C4-2B (cell line): ENCODE measurements at regions not wholly inside any gene's neighbourhood (a gene's known extent, or its start where the extent isn't known, plus 50 kb on each side); places are given as distances from the start of the nearest gene placed in this dataset.

Experiments
- H3K27ac ChIP-seq: fragments of 450-650 bp; 2 replicates; pipeline ENCODE4 v1.5.1; 2017
- ZFX ChIP-seq: fragments of 450-650 bp; IDR thresholded peaks from 2 replicates; pipeline ENCODE4 v1.6.1; 2017
- TF ChIP-seq, protein P1 (sequence below): fragments of 450-650 bp; conservative IDR thresholded peaks from 2 replicates; pipeline ENCODE4 v1.5.1; 2017; ENCODE audit warnings: mild to moderate bottlenecking

DNA sequence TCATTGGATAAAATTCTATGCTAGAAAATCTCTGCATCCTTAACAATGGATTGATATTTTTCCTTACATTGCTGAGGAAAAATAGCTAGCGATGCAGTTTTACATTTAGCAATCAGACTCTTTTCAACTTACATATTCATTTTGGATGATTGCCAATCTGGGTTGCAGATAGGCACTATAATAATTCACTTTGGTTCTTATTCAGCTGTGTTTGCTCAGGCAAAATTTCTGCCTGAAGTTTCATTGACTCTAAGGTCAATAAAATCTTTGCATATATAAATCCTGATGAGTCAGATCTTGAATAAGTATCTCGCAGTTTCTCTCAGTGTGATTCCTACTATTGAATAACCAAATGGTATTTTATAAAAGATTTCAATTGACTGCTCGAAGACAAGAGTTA is 1105.8 kb downstream of the CDH18 start:
- no peak for TF ChIP-seq ZFX
- TF ChIP-seq, protein P1, sequence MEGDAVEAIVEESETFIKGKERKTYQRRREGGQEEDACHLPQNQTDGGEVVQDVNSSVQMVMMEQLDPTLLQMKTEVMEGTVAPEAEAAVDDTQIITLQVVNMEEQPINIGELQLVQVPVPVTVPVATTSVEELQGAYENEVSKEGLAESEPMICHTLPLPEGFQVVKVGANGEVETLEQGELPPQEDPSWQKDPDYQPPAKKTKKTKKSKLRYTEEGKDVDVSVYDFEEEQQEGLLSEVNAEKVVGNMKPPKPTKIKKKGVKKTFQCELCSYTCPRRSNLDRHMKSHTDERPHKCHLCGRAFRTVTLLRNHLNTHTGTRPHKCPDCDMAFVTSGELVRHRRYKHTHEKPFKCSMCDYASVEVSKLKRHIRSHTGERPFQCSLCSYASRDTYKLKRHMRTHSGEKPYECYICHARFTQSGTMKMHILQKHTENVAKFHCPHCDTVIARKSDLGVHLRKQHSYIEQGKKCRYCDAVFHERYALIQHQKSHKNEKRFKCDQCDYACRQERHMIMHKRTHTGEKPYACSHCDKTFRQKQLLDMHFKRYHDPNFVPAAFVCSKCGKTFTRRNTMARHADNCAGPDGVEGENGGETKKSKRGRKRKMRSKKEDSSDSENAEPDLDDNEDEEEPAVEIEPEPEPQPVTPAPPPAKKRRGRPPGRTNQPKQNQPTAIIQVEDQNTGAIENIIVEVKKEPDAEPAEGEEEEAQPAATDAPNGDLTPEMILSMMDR: no peak
- H3K27ac ChIP-seq: no peak overlapping the region

DNA sequence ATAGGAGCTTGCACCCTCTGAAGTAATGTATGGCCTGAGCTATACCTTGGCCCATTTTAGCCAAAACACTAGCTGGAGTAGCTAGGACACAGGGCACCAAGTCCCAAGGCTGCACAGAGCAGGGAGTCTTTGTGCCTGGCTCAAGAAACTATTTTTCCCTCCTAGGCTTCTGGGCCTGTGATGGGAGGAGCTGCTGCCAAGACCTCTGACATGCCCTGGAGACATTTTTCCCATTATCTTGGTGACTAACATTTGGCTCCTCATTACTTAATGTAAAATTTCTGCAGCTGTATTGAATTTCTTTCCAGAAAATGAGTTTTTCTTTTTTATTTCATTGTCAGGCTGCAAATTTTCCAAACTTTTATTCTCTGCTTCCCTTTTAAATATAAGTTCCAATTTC is 1099.2 kb downstream of the CDH18 start:
- no peak overlapping the region for H3K27ac ChIP-seq
- TF ChIP-seq, protein P1: no peak
- no peak for TF ChIP-seq ZFX

DNA sequence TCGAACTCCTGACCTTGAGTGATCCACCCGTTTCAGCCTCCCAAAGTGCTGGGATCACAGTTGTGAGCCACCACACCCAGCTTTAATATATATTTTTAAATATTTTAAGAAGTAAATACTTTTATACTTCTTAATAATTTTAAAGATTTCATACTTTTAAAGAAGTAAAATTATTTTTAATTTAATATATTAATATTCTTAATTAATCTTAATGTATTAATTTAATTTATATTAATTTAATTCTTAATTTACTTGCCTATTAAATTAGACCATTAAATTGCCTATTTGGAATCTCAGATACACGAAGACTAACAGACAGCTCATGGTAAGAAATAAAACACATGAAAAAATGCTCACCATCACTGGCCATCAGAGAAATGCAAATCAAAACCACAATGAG is 1087.4 kb downstream of the CDH18 start:
- H3K27ac ChIP-seq: no peak overlapping the region
- TF ChIP-seq, protein P1: no peak
- no peak for TF ChIP-seq ZFX

GRCh38 chr5:18920966-18921365 is 1067.0 kb downstream of the CDH18 start:
- H3K27ac ChIP-seq: no peak overlapping the region
- TF ChIP-seq, protein P1: no peak

DNA sequence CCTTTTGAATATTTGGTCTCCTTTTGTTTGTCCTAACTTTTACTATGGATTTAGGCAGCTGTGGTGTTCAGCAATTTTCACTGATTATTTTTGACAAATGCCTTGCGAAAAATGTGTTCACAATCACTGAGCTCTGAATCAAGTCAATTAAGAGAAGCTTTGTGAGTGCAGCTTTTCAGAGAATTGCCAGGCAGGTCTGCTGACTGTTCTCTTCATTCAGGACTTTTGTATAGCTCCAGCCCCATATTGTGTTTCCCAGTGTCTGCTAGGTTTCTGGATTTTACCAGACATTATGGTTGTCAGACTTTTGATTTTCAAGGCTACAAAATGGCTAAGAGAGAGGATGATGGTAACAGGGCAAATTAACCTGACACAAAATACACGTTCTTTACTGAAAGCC is 1055.9 kb downstream of the CDH18 start:
- H3K27ac ChIP-seq: no peak overlapping the region
- TF ChIP-seq, protein P1: no peak
- no peak for TF ChIP-seq ZFX

DNA sequence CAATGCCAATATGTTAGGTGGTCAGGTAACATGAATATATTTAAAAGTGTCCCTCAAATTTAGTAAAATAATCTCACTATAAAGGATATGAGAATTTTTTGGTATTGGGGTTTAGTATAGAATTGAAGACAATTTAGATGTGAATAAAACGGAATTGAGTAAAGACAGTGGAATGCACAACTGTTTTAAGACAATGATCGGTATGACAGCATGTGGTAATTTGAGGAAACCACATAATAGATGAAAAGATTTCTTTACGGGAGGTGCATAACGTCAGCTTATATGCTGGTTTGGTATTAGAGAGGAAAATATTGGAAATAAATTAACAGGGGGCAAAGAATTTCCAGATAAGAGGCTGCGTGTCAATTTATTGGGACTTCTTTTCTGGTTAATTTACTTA is 1043.2 kb downstream of the CDH18 start:
- no peak overlapping the region for H3K27ac ChIP-seq
- TF ChIP-seq, protein P1: no peak
- no peak for TF ChIP-seq ZFX

DNA sequence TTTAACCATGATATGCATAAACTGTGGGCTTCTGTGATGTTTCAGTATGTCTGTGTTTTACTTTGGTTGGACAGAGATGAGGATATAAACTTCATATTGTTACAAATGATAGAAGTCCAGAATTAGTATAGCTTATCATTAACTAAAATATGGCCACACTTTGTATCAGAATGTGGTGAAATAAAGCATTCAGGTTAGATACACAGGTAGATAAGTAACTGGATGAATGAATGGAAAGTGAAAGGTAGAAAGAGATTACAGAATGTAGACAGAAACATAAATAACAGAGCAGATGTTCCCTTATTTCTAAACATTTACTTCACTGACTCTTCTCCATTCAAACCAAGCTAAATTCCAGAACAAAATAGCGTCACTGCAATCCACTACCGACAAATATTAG is 1033.8 kb downstream of the CDH18 start:
- TF ChIP-seq, protein P1: no peak
- TF ChIP-seq ZFX: no peak
- H3K27ac ChIP-seq: no peak overlapping the region
